Panc1 (cell line): ENCODE measurements at regions not wholly inside any gene's neighbourhood (a gene's known extent, or its start where the extent isn't known, plus 50 kb on each side); places are given as distances from the start of the nearest gene placed in this dataset.

Experiments
- POLR2AphosphoS5 ChIP-seq: IDR thresholded peaks from 2 replicates; pipeline ENCODE4 v1.6.1; 2012; ENCODE audit warnings: mild to moderate bottlenecking, low read depth, low read length, moderate library complexity
- SIN3A ChIP-seq: IDR thresholded peaks from 2 replicates; pipeline ENCODE4 v1.6.1; 2012; ENCODE audit warnings: low read depth, mild to moderate bottlenecking, low read length, moderate library complexity, borderline replicate concordance; ENCODE audit not compliant: insufficient read depth
- TF ChIP-seq, protein P1 (sequence below): fragments of 450-650 bp; IDR thresholded peaks from 2 replicates; pipeline ENCODE4 v1.5.1; 2017; ENCODE audit warnings: mild to moderate bottlenecking
- TF ChIP-seq, protein P2 (sequence below), 2 experiments: IDR thresholded peaks; 2 replicates each; pipeline ENCODE4 v1.6.1; 2011 to 2012; ENCODE audit warnings: low read depth in 2 of 2, control low read depth in 1 of 2, low read length in 1 of 2, mild to moderate bottlenecking in 1 of 2, moderate library complexity in 1 of 2; ENCODE audit not compliant: insufficient read depth in 1 of 2

DNA sequence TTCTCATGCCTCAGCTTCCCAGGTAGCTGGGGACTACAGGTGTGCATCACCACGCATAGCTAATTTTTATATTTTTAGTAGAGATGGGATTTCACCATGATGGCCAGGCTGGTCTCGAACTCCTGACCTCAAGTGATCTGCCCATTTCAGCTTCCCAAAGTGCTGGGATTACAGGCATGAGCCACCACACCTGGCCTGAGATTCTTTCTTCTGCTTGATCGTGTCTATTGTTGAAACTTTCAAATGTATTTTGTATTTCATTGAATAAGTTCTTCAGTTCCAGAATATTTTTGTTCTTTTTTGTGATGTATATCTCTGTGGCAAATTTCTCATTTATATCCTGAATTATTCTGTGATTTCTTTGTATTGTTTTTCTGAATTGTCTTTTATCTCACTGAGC is 1063.3 kb upstream of the WWC1 start:
- TF ChIP-seq SIN3A = no peak
- TF ChIP-seq, protein P1, sequence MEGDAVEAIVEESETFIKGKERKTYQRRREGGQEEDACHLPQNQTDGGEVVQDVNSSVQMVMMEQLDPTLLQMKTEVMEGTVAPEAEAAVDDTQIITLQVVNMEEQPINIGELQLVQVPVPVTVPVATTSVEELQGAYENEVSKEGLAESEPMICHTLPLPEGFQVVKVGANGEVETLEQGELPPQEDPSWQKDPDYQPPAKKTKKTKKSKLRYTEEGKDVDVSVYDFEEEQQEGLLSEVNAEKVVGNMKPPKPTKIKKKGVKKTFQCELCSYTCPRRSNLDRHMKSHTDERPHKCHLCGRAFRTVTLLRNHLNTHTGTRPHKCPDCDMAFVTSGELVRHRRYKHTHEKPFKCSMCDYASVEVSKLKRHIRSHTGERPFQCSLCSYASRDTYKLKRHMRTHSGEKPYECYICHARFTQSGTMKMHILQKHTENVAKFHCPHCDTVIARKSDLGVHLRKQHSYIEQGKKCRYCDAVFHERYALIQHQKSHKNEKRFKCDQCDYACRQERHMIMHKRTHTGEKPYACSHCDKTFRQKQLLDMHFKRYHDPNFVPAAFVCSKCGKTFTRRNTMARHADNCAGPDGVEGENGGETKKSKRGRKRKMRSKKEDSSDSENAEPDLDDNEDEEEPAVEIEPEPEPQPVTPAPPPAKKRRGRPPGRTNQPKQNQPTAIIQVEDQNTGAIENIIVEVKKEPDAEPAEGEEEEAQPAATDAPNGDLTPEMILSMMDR = no peak
- TF ChIP-seq, protein P2, sequence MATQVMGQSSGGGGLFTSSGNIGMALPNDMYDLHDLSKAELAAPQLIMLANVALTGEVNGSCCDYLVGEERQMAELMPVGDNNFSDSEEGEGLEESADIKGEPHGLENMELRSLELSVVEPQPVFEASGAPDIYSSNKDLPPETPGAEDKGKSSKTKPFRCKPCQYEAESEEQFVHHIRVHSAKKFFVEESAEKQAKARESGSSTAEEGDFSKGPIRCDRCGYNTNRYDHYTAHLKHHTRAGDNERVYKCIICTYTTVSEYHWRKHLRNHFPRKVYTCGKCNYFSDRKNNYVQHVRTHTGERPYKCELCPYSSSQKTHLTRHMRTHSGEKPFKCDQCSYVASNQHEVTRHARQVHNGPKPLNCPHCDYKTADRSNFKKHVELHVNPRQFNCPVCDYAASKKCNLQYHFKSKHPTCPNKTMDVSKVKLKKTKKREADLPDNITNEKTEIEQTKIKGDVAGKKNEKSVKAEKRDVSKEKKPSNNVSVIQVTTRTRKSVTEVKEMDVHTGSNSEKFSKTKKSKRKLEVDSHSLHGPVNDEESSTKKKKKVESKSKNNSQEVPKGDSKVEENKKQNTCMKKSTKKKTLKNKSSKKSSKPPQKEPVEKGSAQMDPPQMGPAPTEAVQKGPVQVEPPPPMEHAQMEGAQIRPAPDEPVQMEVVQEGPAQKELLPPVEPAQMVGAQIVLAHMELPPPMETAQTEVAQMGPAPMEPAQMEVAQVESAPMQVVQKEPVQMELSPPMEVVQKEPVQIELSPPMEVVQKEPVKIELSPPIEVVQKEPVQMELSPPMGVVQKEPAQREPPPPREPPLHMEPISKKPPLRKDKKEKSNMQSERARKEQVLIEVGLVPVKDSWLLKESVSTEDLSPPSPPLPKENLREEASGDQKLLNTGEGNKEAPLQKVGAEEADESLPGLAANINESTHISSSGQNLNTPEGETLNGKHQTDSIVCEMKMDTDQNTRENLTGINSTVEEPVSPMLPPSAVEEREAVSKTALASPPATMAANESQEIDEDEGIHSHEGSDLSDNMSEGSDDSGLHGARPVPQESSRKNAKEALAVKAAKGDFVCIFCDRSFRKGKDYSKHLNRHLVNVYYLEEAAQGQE (IDR thresholded peaks at IDR 0.05; ENCODE audit: insufficient read depth in 1 of 2, low read depth in 2 of 2, low read length in 1 of 2) = no peak
- no peak for TF ChIP-seq POLR2AphosphoS5
